ENCODE measurements at regions not wholly inside any gene's neighbourhood (a gene's known extent, or its start where the extent isn't known, plus 50 kb on each side); places are given as distances from the start of the nearest gene placed in this dataset.
"Not testable (repeated sequence)": the region's sequence is repeated elsewhere in the genome, so short reads cannot be mapped to it uniquely, and the experiment has no call there.

- H3K36me3 ChIP-seq (ENCODE audit: control insufficient read depth, insufficient read depth, low read length): no peaks in the 10 kb centered on the region
- H3K27me3 ChIP-seq (ENCODE audit: control insufficient read depth, insufficient read depth, low read length): no peaks in the 10 kb centered on the region
- no peak overlapping the region for H3K27ac ChIP-seq (ENCODE audit: low read depth, low read length)
- no peak overlapping the region for H3K9ac ChIP-seq (ENCODE audit: low read depth, low read length)
- no peaks in the 10 kb centered on the region; the same call in 1 of the 2 replicates for H3K4me1 ChIP-seq (ENCODE audit: control insufficient read depth, insufficient read depth, low read length)
- no peak overlapping the region for H3K4me3 ChIP-seq (ENCODE audit: low read depth, low read length)
- H3K9me3 ChIP-seq (ENCODE audit: control insufficient read depth, insufficient read depth, low read length): peaks cover 5% of the 10 kb centered on the region; the same call in 1 of the 2 replicates
Observed at GRCh38 chr5:67639976-67640375, 443.4 kb upstream of the CD180 start.

DNA sequence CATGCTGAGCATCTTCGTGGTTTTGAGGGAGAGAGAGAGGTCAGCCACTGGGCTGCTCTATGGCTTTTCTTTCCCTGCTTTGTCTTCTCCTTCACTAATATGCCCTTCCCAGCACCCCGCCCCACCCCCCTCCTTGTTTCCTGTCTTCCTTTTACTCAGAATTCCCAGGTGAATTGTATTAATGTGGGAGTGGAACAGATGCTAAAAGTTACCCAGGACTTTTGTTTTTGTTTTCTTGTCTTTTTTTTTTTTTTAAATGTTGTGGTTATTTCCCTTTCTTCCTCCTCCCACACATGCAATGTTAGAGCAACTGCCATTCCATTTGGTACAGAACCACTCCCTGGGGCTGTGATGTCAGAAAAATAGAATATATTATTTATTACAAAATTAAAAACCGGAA is 442.7 kb upstream of the CD180 start:
- H3K4me1 ChIP-seq (ENCODE audit: control insufficient read depth, insufficient read depth, low read length): no peaks in the 10 kb centered on the region; the same call in 1 of the 2 replicates
- no peak overlapping the region for H3K9ac ChIP-seq (ENCODE audit: low read depth, low read length)
- H3K4me3 ChIP-seq (ENCODE audit: low read depth, low read length): no peak overlapping the region
- H3K36me3 ChIP-seq (ENCODE audit: control insufficient read depth, insufficient read depth, low read length): no peaks in the 10 kb centered on the region
- no peaks in the 10 kb centered on the region for H3K27me3 ChIP-seq (ENCODE audit: control insufficient read depth, insufficient read depth, low read length)
- no peak overlapping the region for H3K27ac ChIP-seq (ENCODE audit: low read depth, low read length)
- peaks cover under 1% of the 10 kb centered on the region; the same call in 1 of the 2 replicates for H3K9me3 ChIP-seq (ENCODE audit: control insufficient read depth, insufficient read depth, low read length)

DNA sequence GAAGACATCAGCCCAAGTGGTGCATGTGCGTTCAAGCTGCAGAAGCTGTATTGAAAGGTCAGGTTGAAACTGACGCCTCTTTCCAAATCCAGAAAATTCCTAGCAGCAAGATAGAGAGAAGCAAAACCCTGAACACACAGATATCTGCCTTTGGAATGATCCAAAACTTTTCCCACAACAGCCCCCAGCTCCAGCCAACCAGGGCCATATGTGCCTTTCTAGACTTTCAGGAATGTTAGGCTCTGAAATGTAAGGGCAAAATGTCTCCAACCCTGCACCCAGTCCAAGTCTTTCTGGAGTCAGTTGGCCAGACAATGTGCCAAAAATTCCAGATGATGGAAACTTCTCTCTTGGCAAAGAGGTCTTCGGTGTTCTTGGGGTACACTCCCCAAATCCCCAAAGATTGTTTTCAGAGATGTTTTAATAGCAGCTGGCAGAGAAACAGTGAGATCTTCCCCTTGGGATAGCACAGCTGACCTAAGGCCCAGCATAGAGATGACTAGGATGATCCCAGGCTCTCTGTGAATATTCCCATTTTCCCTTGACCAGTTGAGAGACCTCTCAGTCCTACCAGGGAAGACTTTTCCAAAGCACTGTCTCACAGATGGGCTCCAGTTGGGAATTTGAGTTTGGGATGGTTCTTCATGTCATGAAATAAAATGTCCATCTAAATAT is 440.4 kb upstream of the CD180 start:
- Histone ChIP-seq H3K36me3 (ENCODE audit: control insufficient read depth, insufficient read depth, low read length) (no peaks in the 10 kb centered on the region), H3K27me3 (ENCODE audit: control insufficient read depth, insufficient read depth, low read length) (no peaks in the 10 kb centered on the region), H3K27ac (ENCODE audit: low read depth, low read length) (no peak overlapping the region), H3K4me3 (ENCODE audit: low read depth, low read length) (no peak overlapping the region), H3K9ac (ENCODE audit: low read depth, low read length) (no peak overlapping the region), H3K9me3 (ENCODE audit: control insufficient read depth, insufficient read depth, low read length) (no peaks in the 10 kb centered on the region; the same call in 1 of the 2 replicates), H3K4me1 (ENCODE audit: control insufficient read depth, insufficient read depth, low read length) (no peaks in the 10 kb centered on the region; the same call in 1 of the 2 replicates)

- Histone ChIP-seq H3K4me1 (ENCODE audit: control insufficient read depth, insufficient read depth, low read length) (no peaks in the 10 kb centered on the region; the same call in 1 of the 2 replicates), H3K9me3 (ENCODE audit: control insufficient read depth, insufficient read depth, low read length) (no peaks in the 10 kb centered on the region; the same call in 1 of the 2 replicates), H3K27me3 (ENCODE audit: control insufficient read depth, insufficient read depth, low read length) (no peaks in the 10 kb centered on the region), H3K27ac (ENCODE audit: low read depth, low read length) (no peak overlapping the region), H3K9ac (ENCODE audit: low read depth, low read length) (no peak overlapping the region), H3K4me3 (ENCODE audit: low read depth, low read length) (no peak overlapping the region), H3K36me3 (ENCODE audit: control insufficient read depth, insufficient read depth, low read length) (no peaks in the 10 kb centered on the region)
Observed at GRCh38 chr5:67636091-67636490, 439.5 kb upstream of the CD180 start.

GRCh38 chr5:67627079-67627478 is 430.5 kb upstream of the CD180 start:
- H3K4me3 ChIP-seq (ENCODE audit: low read depth, low read length); H3K27me3 ChIP-seq (ENCODE audit: control insufficient read depth, insufficient read depth, low read length); H3K27ac ChIP-seq (ENCODE audit: low read depth, low read length); H3K9ac ChIP-seq (ENCODE audit: low read depth, low read length); H3K36me3 ChIP-seq (ENCODE audit: control insufficient read depth, insufficient read depth, low read length); H3K9me3 ChIP-seq (ENCODE audit: control insufficient read depth, insufficient read depth, low read length); H3K4me1 ChIP-seq (ENCODE audit: control insufficient read depth, insufficient read depth, low read length): not testable (repeated sequence)

- no peaks in the 10 kb centered on the region for H3K27me3 ChIP-seq (ENCODE audit: control insufficient read depth, insufficient read depth, low read length)
- H3K27ac ChIP-seq (ENCODE audit: low read depth, low read length): no peak overlapping the region
- H3K4me3 ChIP-seq (ENCODE audit: low read depth, low read length): no peak overlapping the region
- H3K36me3 ChIP-seq (ENCODE audit: control insufficient read depth, insufficient read depth, low read length): no peaks in the 10 kb centered on the region
- H3K4me1 ChIP-seq (ENCODE audit: control insufficient read depth, insufficient read depth, low read length): peaks cover 9% of the 10 kb centered on the region; the same call in 1 of the 2 replicates
- no peak overlapping the region for H3K9ac ChIP-seq (ENCODE audit: low read depth, low read length)
- H3K9me3 ChIP-seq (ENCODE audit: control insufficient read depth, insufficient read depth, low read length): no peaks in the 10 kb centered on the region
Observed at GRCh38 chr5:67623078-67623477, 426.5 kb upstream of the CD180 start.

- Histone ChIP-seq H3K4me1 (ENCODE audit: control insufficient read depth, insufficient read depth, low read length) (peaks cover 9% of the 10 kb centered on the region; the same call in 1 of the 2 replicates), H3K9ac (ENCODE audit: low read depth, low read length) (no peak overlapping the region), H3K27me3 (ENCODE audit: control insufficient read depth, insufficient read depth, low read length) (no peaks in the 10 kb centered on the region), H3K9me3 (ENCODE audit: control insufficient read depth, insufficient read depth, low read length) (no peaks in the 10 kb centered on the region), H3K4me3 (ENCODE audit: low read depth, low read length) (no peak overlapping the region), H3K27ac (ENCODE audit: low read depth, low read length) (no peak overlapping the region), H3K36me3 (ENCODE audit: control insufficient read depth, insufficient read depth, low read length) (no peaks in the 10 kb centered on the region)
Observed at GRCh38 chr5:67620424-67621397, 424.1 kb upstream of the CD180 start.

DNA sequence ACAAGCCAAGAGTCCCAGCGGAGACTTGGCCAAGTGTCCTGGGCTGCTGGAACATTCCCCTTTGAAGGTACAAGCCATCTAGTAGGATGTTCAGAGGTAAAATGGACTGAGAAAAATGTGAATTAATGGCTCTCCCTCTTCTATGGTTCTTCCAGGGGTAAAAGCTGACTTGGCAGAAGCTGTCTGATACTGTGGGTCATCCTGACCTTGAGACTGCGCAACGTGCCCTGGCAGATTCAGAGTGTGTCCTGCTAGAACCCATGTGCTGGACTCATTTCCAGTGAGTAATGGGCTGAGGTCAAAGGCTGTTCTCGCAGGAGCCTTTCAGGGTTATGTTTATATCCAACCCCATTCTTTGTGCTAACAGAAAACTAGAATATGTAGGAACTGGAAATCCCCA is 423.0 kb upstream of the CD180 start:
- Histone ChIP-seq H3K4me3 (ENCODE audit: low read depth, low read length) (no peak overlapping the region), H3K27ac (ENCODE audit: low read depth, low read length) (no peak overlapping the region), H3K27me3 (ENCODE audit: control insufficient read depth, insufficient read depth, low read length) (no peaks in the 10 kb centered on the region), H3K9me3 (ENCODE audit: control insufficient read depth, insufficient read depth, low read length) (no peaks in the 10 kb centered on the region), H3K36me3 (ENCODE audit: control insufficient read depth, insufficient read depth, low read length) (no peaks in the 10 kb centered on the region), H3K9ac (ENCODE audit: low read depth, low read length) (no peak overlapping the region), H3K4me1 (ENCODE audit: control insufficient read depth, insufficient read depth, low read length) (peaks cover 9% of the 10 kb centered on the region; the same call in 1 of the 2 replicates)

DNA sequence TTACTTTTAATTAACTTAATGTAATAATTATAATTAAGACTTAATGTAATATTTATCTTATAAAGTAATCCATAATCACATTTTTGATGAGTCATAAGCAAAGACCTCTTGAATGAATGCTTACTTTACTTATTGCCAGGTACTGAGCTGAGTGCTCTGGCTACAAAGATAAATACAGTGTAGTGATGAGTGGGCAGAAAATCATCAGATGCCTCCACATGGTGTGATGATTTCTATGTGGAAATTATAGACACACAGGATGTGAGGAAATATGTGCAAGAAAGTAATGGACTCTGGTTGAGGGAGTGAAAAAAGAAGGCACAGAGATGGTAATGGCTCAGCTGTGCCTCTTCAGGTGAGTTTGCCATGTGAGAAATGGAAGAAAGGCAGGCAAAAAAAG is 422.6 kb upstream of the CD180 start:
- no peaks in the 10 kb centered on the region for H3K36me3 ChIP-seq (ENCODE audit: control insufficient read depth, insufficient read depth, low read length)
- no peaks in the 10 kb centered on the region for H3K27me3 ChIP-seq (ENCODE audit: control insufficient read depth, insufficient read depth, low read length)
- H3K27ac ChIP-seq (ENCODE audit: low read depth, low read length): no peak overlapping the region
- H3K4me1 ChIP-seq (ENCODE audit: control insufficient read depth, insufficient read depth, low read length): peaks cover 9% of the 10 kb centered on the region; the same call in 1 of the 2 replicates
- no peak overlapping the region for H3K9ac ChIP-seq (ENCODE audit: low read depth, low read length)
- no peaks in the 10 kb centered on the region for H3K9me3 ChIP-seq (ENCODE audit: control insufficient read depth, insufficient read depth, low read length)
- no peak overlapping the region for H3K4me3 ChIP-seq (ENCODE audit: low read depth, low read length)

GRCh38 chr5:67617051-67617450 is 420.5 kb upstream of the CD180 start:
- Histone ChIP-seq H3K27me3 (ENCODE audit: control insufficient read depth, insufficient read depth, low read length) (no peaks in the 10 kb centered on the region), H3K9me3 (ENCODE audit: control insufficient read depth, insufficient read depth, low read length) (no peaks in the 10 kb centered on the region), H3K4me1 (ENCODE audit: control insufficient read depth, insufficient read depth, low read length) (peaks cover 9% of the 10 kb centered on the region; the same call in 1 of the 2 replicates), H3K4me3 (ENCODE audit: low read depth, low read length) (no peak overlapping the region), H3K36me3 (ENCODE audit: control insufficient read depth, insufficient read depth, low read length) (no peaks in the 10 kb centered on the region), H3K27ac (ENCODE audit: low read depth, low read length) (no peak overlapping the region), H3K9ac (ENCODE audit: low read depth, low read length) (no peak overlapping the region)

- Histone ChIP-seq H3K4me3 (ENCODE audit: low read depth, low read length) (no peak overlapping the region), H3K9ac (ENCODE audit: low read depth, low read length) (no peak overlapping the region), H3K27me3 (ENCODE audit: control insufficient read depth, insufficient read depth, low read length) (no peaks in the 10 kb centered on the region), H3K9me3 (ENCODE audit: control insufficient read depth, insufficient read depth, low read length) (no peaks in the 10 kb centered on the region), H3K36me3 (ENCODE audit: control insufficient read depth, insufficient read depth, low read length) (no peaks in the 10 kb centered on the region), H3K27ac (ENCODE audit: low read depth, low read length) (no peak overlapping the region), H3K4me1 (ENCODE audit: control insufficient read depth, insufficient read depth, low read length) (no peaks in the 10 kb centered on the region)
Observed at GRCh38 chr5:67612961-67613360, 416.4 kb upstream of the CD180 start.

All from HUES48 (cell line).